GM12891 (cell line): ENCODE measurements at regions not wholly inside any gene's neighbourhood (a gene's known extent, or its start where the extent isn't known, plus 50 kb on each side); places are given as distances from the start of the nearest gene placed in this dataset.

Experiments used
- PAX5 ChIP-seq: IDR thresholded peaks from 2 replicates; pipeline ENCODE4 v1.6.1; 2011; ENCODE audit warnings: low read length, moderate library complexity, mild to moderate bottlenecking; ENCODE audit not compliant: insufficient read depth, severe bottlenecking
- POLR2A ChIP-seq: IDR thresholded peaks from 2 replicates; pipeline ENCODE4 v1.6.1; 2011; ENCODE audit warnings: low read depth, low read length, control low read depth
- POLR2AphosphoS5 ChIP-seq: IDR thresholded peaks from 2 replicates; pipeline ENCODE4 v1.6.1; 2011; ENCODE audit warnings: low read depth, low read length, control low read depth
- SPI1 ChIP-seq: IDR thresholded peaks from 2 replicates; pipeline ENCODE4 v1.6.1; 2011; ENCODE audit warnings: low read depth, low read length, control low read depth
- TAF1 ChIP-seq: IDR thresholded peaks from 2 replicates; pipeline ENCODE4 v1.6.1; 2011; ENCODE audit warnings: low read depth, low read length, control low read depth

DNA sequence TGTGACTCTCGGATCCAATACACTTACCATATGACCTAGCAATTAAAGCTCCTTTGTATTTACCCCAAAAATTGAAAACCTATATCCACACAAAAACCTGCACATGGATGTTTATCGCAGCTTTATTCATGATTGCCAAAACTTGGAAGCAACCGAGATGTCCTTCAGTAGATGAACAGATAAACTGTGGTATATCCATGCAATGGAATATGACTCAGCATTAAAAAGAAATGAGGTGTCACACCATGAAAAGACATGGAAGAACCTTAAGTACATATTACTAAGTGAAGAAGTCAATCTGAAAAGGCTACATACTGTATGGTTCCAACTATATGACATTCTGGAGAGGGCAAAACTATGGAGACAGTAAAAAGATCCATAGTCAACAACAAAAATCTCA lies 82.0 kb upstream of the PHF24 start:
- no peak for TF ChIP-seq POLR2A
- no peak for TF ChIP-seq POLR2AphosphoS5
- no peak for TF ChIP-seq TAF1
- no peak for TF ChIP-seq SPI1
- no peak for TF ChIP-seq PAX5
